LNCaP clone FGC (cell line): ENCODE measurements at regions not wholly inside any gene's neighbourhood (a gene's known extent, or its start where the extent isn't known, plus 50 kb on each side); places are given as distances from the start of the nearest gene placed in this dataset.
"Not testable (repeated sequence)": the region's sequence is repeated elsewhere in the genome, so short reads cannot be mapped to it uniquely, and the experiment has no call there.

Source experiments
- DNase-seq: peaks from one replicate; pipeline ENCODE4 v3.0.0-alpha.2; 2011; ENCODE audit warnings: low read depth
- H3K4me3 ChIP-seq: 2 replicates; pipeline ENCODE4 v1.5.1; 2011; ENCODE audit warnings: mild to moderate bottlenecking, low read depth, low read length, control low read depth
- TF ChIP-seq, protein P1 (sequence below): IDR thresholded peaks from 2 replicates; pipeline ENCODE4 v1.5.1; 2012; ENCODE audit warnings: mild to moderate bottlenecking; ENCODE audit not compliant: control insufficient read depth, insufficient read depth; ENCODE audit errors: extremely low read depth

DNA sequence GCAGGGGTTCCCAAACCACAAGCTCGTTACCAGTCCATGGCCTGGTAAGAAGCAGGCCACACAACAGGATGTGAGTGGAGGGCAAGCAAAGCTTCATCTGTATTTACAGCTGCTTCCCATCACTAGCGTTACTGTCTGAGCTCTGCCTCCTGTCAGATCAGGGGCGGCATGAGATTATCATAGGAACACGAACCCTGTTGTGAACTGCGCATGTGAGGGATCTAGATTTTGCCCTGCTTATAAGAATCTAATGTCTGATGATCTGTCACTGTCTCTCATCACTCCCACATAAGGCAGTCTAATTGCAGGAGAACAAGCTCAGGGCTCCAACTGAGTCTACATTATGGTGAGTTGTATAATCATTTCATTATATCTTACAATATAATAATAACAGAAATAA is 677.4 kb upstream of the SLITRK6 start:
- H3K4me3 ChIP-seq, result no peak overlapping the region
- no peak for DNase-seq
- TF ChIP-seq, protein P1, sequence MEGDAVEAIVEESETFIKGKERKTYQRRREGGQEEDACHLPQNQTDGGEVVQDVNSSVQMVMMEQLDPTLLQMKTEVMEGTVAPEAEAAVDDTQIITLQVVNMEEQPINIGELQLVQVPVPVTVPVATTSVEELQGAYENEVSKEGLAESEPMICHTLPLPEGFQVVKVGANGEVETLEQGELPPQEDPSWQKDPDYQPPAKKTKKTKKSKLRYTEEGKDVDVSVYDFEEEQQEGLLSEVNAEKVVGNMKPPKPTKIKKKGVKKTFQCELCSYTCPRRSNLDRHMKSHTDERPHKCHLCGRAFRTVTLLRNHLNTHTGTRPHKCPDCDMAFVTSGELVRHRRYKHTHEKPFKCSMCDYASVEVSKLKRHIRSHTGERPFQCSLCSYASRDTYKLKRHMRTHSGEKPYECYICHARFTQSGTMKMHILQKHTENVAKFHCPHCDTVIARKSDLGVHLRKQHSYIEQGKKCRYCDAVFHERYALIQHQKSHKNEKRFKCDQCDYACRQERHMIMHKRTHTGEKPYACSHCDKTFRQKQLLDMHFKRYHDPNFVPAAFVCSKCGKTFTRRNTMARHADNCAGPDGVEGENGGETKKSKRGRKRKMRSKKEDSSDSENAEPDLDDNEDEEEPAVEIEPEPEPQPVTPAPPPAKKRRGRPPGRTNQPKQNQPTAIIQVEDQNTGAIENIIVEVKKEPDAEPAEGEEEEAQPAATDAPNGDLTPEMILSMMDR, result no peak

DNA sequence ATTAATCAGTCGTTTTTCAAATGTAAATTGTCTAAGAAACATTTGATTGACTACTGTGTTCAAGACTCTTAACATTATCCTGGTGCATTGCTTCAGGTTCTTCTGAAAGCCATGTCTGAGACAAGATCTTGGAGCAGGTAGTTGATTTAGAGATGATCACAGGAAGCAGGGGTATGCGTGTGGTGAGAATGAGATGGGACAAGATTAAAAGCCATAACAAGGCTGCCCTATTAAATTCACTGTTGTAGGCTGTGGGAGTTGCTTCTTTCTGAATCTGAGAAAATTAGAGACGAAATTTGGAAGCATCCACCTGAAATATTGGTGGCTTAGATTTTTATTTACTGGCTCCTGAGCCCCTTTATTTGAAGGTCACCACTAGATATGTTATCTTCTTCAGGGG is 687.4 kb upstream of the SLITRK6 start:
- DNase-seq, result no peak
- TF ChIP-seq, protein P1, result no peak
- no peak overlapping the region for H3K4me3 ChIP-seq

DNA sequence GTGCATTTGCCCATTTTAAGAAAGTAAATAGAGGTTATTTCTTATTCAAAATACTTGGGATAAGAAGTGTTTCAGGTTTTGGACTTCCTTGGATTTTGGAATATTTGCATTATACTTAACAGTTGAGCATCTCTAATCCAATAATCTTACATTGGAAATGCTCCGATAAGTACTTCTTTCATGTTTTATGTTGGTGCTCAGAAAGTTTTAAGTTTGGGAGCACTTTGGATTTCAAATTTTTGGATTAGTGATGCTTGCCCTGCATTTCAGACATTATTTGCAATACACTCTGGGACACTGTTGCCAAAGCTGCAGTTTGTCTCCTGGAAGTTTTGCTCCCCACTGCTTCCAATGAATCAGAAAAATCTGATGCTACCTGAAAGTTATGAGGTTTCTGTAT is 691.9 kb upstream of the SLITRK6 start:
- H3K4me3 ChIP-seq, result no peak overlapping the region
- no peak for DNase-seq
- TF ChIP-seq, protein P1, result no peak

DNA sequence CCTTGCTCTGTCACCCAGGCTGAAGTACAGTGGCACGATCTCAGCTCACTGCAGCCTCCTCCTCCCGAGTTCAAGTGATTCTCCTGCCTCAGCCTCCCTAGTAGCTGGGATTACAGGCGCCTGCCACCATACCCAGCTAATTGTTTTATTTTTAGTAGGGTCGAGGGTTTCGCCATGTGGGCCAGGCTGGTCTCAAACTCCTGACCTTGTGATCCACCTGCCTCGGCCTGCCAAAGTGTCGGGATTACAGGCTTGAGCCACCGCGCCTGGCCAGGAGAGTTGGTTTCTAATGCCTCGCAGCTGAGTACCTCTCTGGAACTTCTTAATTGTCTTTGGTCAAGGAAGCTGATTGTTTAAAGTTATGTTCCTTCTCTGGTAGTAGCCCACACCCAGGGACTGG is 702.7 kb upstream of the SLITRK6 start:
- not testable (repeated sequence) for DNase-seq, H3K4me3 ChIP-seq

DNA sequence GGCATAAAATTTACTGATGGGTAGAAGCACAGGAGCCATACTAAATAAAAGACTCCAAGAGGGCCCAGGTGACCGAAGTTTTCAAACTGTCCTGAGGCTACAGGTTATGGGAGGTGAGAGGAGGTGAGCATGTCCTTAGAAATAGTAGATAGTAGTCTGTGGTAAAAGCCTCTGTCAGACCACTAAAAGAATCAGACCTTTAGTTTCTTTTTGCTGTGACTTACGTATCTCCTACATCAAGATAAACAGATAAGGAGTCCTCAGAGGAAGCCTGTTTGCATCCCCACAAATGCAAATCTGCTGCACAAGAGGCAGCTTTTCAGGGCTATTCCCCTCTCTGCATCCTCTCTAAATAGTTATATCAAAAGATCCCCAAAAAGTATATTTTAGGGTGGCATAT is 711.6 kb upstream of the SLITRK6 start:
- TF ChIP-seq, protein P1, result no peak
- DNase-seq, result no peak
- no peak overlapping the region for H3K4me3 ChIP-seq

DNA sequence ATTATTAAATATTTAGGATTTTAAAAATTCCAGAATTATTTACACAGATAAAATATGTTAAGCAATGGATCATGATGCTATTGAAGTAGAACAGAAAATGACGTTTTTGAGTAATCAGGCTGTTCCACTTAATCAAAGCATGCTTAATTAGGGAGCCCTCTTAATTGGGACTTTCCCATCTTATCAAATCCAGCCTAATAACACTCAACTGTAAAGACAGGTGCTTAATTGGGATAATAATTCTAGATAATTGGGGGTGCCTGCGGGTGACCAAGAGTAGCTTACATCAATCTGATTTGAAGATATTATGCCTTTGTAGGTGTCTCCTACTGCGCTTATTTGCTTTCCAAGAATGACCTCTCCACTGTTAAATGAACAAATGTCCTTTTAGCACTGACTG is 742.2 kb upstream of the SLITRK6 start:
- TF ChIP-seq, protein P1, result no peak
- no peak for DNase-seq

DNA sequence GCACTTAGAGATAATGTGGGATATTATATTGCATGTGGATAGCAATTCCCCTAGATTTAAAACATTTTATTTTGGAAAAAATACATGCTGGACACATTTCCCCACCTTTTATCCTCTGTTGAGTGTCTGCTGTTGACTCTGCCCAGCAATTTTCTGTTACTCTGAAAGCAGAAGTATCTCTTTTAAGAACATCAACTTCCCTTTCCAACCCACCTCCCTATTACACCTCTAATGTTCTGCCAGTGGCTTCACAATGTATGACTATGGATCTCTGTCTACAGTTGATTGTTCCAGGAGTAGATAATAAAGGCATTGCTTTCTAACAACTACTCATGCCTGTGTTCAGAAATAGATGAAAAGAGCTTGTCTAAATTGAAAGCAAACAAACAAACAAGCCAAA is 754.8 kb upstream of the SLITRK6 start:
- no peak overlapping the region for H3K4me3 ChIP-seq
- TF ChIP-seq, protein P1, result no peak
- DNase-seq, result no peak

More for the DNA sequence above, 742.2 kb upstream of the SLITRK6 start:
- H3K4me3 ChIP-seq, result no peak overlapping the region

DNA sequence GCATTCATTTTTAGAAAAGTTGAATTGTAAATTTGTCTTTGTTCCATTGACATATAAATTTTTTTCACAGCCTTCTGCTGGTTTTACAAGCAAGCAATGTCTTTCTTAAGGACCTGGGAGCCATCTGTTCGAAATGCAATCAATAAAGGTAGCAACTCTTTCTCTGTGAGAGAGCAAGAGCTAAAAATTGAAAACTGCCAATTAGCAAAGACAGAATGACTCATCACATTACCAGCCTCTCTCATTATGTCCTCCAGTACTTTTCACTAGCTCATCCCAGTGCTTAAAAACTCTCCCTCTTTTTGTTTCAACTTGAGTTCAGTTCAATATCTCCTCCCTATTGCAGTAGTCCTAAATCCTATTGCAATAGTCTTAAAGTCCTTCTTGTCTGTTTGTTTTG is 760.7 kb upstream of the SLITRK6 start:
- TF ChIP-seq, protein P1, result no peak
- no peak for DNase-seq
- no peak overlapping the region for H3K4me3 ChIP-seq
